Stimulated activated CD8-positive, alpha-beta memory T cell treated with anti-CD3 and anti-CD28 coated beads, Interleukin-4, amount 100 ng/mL, for 24 hours (primary cell): ENCODE measurements at regions not wholly inside any gene's neighbourhood (a gene's known extent, or its start where the extent isn't known, plus 50 kb on each side); places are given as distances from the start of the nearest gene placed in this dataset.

Source experiments
- DNase-seq: peaks from one replicate; pipeline ENCODE4 v3.0.0-alpha.2; 2020; ENCODE audit warnings: low read depth

DNA sequence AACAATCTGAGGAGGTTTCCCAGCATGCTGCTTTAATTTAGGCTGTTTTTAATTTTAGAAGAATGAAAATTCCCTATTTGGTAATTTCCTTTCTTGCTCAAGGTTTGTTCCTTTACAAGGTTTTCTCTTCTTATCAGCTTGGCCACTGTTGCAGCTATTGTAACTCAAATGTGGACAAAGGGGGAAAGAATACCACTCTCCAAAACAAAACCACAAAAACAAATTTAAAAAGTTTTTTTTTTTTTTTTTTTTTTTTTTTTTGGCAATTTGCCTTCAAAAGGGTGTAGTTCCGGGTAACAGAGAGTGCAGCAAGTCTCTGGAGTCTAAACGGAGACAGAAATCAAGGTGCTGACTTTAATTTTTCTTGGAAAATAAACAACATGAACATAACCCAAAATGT is 306.4 kb upstream of the ARGLU1 start:
- DNase-seq, result no peak

DNA sequence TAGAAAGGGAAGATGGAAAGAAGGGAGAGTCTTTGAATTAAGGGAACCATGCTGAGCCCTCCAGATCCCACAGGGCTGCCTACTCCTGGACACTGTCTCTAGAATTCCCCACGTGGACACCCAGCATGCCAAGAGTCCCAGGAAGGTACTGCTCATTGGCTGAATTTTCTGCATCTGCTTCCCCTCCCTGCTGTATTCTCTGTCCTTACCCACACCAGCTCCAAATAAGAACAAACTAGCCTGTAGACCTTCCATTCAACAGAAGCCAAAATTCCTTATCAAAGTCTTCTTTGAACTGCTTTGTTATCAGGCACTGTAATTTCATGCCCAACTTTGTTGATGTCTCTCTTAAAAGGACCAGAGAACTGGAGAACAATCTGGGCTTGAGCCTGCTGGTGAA is 305.9 kb upstream of the ARGLU1 start:
- DNase-seq, result no peak

DNA sequence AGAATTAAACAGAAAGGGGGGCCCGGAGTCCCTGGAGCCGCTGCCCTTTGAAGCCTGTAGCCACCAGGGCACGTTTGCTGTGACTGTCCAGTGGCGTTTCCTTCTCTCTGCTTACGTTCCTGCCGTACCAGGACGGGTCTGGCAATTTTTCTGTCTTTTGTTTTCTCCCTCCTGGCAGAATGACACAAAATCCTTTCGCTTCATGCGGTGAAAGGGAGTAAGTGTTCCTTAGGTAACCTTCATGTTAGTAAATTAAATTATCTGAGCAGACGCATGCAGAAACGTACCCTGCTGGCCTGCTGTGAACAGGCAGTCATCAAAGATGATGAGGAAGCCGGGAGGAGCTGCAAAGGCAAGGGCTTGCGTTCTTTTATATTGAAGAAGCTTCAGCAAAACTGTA is 299.3 kb upstream of the ARGLU1 start:
- DNase-seq, result no peak

DNA sequence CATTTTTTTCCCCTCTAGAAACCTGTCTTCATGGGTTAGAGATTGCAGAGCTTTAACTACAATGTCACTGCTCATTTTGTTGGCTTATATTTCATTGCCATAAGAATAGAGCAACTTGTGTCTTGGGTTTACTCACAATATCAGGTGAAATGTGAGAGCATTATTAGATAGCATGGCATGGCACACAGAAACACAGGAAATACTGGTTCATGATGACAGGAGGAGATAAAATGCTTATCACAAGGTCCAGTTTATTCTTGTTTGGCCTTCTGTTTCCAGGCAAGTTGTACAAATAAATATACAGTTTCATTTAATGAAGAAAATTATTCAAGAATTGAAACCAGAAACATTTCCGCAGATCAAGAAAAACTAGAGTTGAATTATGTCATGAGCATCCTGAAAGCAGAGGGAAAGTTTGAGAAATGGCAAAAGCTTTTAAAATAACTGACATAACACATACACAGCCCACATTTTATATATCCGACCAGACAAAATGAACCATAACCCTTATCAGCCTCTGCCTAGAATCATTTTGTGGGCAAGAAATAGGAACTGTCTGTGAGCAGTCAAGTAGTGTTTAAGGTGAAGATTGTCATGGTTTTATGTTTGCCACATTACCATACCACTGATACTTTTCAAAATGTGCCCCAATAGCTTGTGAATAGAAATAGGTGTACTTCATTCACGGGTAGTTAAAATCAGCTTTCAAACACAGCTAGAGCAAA is 297.9 kb upstream of the ARGLU1 start:
- no peak for DNase-seq

DNA sequence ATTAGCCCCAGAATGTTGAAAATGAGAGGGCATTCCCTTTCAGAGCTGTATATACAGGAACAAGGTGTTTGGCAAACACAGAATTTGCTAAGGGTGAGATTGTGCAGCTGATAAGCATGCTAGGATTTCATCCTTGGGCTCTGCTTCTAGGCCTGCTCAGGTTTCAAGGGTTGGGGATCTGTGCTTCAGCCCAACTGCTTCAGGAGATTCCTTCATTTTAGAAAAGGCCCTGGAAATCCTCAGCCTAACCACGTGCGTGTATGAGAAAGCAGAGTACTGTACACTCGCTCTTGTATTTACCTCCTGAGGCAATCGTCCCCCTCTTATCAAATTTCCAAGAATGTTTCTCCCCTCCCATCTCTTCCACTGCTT is 291.6 kb upstream of the ARGLU1 start:
- DNase-seq, result no peak

DNA sequence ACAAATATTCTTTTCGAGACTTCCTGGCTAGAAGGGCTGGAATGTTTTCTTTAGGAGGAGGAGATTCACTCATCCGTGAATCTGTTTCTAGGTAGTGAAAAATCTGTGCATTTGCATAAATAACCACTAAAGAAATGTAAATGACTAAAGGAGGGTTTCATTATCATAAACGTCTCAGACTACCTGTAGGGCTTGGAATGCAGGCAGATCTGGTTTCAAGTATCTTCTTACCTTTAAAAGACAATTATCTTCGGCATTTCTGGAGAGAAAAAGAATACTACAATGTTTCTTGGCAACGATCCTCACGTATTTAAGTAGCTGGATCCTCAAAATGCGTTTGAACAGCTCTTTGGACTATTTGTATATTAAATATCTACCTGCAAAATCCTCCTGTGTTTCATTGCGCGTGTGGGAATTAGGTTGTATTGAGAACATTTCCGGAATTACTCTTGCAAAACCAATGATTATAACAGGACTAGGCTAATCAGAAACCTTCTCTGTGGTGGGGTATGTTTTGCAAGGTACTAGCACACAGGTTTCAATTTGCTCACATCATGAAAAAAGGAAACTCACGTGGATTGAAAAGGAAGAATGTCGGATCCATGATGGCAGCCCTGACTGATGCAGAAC is 291.1 kb upstream of the ARGLU1 start:
- no peak for DNase-seq

DNA sequence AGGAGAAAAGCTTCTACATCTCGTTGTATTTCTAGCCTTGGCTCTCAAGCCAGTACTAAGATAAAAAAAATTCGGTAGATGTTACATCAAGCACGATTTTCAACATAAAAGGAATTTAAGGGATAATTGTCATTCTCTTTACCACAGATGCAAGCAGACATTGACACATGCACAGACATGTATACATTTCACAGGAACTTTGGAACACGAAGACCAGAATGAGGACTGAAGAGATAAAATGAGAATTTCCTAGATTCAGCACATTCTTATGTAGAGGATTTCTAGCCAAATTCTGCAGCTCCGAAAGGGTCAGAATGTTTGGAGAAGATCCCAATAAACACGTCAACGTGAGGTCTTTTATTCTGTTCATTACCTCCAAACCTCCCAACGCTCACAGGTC is 284.5 kb upstream of the ARGLU1 start:
- no peak for DNase-seq

DNA sequence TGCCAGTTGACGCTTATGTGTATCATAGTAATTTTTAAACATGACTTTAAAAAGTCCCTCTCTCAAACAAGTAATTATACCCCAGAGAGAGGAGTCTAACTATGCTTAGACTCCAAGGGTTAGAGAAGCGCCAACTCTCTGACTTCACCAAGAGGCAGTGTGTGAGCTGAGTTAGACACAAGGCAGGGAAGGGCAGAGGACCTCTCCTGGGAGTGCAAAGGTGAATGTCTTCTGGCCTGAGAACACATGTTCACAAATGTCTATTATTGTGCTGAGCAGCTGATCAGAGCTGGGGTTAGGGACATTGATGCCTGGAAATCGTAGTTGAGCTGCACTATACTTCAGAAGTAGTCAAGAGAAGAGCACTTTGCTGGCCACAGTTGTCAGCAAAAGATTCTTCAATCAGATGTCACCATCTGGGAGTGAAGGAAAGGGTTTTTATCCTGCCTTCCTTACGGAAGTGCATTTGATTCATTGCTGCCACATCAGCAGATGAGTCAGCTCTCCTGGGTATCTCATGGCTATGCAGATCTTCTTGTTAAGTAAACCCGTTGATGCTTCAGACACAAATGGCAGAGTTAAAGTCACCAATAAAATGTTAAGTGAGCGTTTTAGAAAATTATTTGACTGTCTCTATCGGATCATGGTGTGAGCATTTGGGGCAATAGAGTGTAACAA is 283.2 kb upstream of the ARGLU1 start:
- no peak for DNase-seq

DNA sequence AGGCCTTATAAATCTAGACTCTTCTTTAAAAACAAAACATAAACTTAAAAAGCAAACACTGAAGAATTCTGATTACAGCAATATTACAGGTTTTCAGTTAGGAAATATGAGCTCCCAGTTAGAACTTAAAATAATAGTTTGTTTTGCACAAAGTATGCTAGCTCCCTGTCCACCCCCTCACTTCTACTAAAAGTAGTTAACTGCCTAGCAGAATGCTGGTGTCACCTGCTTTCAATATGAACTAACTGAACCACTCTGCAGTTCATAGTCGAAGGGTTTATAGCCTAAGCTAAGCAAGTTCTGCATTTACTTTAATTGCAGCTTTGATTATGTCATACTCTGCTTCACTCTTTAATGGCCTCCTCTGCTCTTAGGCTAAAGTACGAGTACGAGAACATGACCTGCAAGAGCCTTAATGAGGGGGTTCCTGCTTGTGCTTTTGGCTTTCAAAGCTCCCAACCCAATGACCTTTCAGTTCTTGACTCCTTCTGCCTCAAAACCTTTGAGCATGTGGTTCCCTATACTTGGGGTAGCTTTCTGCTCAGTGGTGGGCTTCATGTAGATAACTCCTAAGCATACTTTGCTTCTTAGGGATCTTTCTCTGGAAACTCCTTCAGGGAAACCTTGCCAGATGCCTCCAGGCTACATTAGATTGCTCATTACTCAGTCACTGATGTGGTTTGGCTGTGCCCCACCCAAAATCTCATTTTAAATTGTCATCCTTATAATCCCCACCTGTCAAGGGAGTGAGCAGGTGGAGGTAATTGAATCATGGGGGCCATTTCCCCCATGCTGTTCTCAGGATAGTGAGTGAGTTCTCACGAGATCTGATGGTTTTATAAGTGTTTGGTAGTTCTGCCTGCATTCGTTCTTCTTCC is 278.9 kb upstream of the ARGLU1 start:
- no peak for DNase-seq

DNA sequence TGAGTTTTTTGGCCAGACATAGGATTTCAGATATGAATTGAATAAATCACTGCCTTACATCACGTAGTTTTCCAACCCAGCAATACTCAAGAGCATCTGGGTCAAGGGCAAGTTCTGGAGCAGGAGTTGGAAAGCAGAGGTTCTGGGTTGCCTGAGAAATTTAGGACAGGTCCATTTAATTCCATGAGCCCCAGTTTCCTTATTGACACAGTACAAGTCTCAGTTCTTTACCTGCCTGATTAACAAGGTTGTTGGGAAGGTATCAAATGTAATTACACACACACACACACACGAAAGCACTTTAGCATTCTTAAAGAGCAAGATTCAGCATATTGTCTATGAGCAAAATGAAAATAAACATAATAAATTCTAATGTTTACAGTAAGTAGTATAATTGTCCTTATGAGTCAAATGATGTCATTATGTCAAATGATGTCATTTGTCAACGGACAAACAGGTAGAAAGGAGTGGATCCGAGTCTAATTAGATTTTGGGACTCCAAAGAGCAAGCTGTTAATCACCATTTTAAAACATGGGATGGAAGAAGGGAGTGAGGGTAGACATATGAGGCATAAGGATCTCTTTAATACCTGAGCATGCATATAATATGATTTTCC is 268.4 kb upstream of the ARGLU1 start:
- DNase-seq, result no peak

DNA sequence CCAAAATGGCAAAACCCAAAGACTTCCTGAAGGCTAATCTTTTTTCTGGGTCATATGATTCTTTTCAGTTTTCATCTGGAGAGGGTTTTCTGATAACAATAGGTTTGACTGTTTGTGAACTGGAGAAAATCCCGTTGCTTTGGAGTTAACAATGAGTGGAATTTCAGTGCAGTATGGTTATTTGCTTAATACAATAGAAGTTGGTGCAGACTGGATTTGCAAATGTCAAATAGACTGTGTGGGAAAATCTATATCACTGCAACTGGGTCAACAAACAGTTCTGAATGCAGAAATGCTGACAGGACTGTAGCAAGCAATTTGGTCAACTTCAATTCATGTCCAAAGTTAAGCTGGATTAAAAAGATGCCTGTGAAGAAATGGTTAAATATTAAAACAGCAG is 267.5 kb upstream of the ARGLU1 start:
- no peak for DNase-seq

DNA sequence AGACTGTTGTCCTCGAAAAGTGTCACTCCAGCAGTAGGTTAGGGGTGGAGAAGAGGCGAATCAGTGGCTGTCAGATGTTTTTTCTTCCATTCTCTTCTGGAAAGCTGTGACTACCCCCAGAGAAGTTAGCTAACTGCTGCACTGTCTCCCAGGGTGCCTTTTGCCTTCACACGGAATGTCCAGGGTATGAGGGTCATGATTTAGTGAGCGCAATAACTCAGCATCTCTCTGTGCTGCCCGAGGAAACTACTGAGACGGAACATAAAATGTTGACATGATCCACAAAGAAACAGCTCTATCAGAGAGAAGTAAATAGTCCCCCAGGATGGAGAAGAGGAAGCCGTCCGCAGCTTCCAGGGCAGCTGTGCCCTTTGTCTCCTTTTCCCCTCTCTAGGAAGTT is 254.0 kb upstream of the ARGLU1 start:
- no peak for DNase-seq

DNA sequence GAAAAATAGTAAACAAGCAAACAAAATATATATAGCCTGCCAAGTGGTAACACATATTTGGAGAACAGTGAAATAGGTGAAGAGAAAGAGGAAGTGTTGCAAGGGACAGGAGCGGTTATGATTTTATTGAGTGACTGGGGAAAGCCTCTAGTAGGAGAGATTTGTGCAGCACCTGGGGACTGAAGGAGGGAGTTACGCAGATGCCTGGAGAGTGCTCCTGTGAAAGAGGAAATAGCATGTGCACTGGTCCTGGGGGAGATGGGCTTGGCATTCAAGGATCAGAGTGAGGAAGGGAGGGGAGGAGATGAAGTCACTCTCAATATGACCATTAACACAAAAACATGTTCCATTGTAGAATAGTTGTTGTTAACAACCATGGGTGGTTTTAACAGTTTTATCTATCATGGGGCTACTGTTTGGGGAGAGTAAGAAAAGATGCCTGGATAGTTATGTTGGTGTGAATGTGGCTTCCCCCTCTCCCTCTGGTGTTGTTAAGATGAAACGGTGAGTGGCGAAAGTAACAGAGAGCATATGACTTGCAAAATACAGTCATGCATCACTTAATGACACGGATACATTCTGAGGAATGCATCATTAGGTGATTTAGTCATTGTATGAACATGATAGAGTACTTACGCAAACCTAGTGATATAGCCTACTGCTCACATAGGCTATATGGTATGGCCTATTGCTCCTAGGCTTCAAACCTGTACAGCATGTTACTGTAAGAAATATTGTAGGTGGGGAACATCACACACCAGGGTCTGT is 251.7 kb upstream of the ARGLU1 start:
- DNase-seq, result no peak

DNA sequence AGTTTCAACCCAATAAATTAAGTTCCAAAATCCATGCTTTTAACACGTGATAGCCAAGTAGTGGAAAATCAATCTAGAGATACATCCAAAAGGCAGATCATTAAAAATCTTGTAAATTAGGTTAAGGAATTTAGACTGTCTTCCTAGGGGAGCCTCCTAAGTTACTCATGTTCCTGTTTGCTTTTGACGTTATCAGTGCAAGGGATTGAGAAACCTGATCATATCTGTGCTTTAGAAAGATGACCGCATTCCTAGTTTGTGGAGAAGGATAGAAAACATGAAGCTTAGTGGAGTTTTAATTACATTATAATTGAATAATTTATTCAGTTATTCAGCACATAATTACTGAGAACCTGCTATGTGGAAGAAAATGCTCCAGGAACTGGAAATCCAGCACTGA is 251.0 kb upstream of the ARGLU1 start:
- DNase-seq, result no peak

DNA sequence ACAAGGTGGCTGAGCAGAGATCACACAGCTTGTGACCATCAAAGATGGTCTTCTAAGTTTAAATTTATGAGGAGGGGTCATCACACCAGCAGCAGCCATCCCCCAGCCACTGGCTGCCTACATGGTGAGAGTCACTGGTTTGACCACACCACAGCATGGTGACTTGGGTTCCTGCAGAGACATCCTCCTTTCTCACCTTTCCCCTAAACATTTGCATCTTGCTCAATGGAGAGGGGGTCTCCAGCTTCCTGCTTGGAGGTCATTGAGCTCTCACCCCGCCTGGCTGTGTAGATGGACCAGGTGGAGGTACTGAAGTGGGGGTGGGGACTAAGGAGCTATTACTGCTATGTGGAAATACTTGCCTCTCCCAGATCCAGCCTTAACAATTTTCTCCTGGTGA is 247.6 kb upstream of the ARGLU1 start:
- DNase-seq, result no peak

DNA sequence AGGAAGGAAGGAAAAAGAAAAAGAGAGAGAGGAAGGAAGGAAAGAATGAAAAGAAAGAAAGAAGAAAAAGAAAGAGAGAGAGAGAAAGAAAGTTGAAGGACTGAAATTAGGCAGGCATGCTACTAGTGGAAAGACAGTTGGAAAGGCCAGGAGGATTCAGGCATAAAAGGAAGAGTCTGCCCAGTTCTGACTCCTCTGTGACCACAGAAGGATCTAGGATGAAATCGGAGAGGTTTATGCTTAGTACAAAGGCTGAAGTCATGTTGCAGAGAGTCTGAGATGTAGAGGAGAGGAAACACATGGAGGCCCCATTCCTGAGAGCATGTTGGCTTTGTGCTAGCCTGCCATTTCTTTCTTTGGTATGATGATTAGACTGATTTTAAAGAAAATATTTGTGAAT is 246.5 kb upstream of the ARGLU1 start:
- no peak for DNase-seq

DNA sequence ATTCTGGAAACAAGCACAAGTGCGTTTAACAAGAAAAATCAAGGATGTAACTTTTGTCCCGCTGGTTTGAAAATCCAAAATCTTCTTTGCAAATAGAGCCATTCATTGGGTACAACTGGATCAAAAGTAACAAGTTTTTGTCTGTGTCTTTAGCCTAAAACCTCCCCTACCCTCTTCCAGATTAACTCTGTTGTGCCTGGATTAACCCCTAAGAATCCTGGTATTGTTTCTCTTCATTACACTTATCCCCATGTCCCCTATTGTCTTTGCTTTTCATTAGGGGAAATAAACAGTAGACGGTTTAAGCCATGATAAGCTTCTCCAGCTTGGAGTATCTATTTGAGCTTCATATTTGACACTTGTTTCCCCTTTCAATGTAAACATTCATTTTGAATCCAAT is 242.1 kb upstream of the ARGLU1 start:
- no peak for DNase-seq

DNA sequence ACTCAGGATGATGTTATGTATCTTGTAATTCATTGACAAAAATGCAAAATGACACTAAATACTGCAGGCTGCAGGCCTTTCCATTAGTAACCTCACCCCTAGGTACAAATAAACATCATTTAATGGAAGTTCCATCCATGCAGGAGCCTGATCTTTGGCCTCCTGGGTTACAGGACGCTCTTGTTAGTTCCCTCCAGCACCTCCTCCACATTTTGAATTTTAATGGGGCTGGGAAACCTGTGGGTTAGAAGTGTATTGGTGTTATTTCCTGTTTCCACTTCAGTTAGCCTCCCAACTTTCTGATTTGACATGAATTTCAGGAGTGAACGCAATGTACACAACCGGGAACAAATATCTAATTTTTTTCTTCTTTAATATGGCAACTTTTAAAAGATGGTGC is 237.1 kb upstream of the ARGLU1 start:
- DNase-seq, result no peak

DNA sequence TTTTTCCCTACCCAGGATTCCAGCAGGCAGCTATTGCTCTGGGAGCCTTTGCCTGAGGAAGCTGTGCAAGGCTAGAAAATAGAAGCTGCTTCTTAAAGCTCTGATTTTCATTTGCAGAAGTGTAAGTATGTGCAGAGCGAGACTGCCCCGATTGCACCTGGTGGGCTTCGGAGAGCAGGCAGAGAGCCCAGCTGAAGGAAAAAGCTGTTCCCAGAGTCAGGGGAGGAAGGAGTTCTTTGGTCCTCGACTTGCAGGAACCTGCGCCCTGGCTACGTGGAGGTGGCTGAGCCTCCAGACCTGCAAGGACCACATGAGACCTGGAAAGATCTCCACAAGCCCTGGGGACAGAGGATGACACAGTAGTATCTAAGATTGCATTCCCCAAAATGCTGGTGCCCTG is 235.0 kb upstream of the ARGLU1 start:
- DNase-seq, result no peak

DNA sequence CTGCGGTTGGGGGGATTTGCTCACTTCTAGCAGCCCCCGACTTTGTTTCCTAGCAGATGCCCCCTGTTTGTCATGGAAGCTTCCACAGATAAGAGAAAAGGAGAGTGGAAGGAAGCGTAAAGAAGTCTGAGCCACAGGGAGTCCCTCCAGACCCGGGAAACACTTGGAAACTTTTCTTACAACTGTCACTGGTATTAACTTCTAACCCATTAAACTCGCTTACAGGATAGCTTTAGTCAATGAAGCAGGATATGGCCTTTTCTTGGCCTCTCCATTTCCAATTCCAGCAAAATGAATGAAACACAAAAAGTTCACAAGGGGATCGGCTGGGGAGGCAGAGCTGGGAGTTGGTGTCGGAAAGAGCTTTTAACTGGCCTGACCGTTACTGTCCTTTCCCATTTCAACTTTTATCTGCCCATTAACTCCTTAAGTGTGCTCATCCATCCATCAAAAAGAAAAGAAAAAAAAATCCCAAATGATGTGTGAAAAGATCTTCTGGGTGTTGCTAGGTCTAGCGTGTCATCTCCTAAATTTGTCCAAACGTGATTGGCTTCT is 231.9 kb upstream of the ARGLU1 start:
- DNase-seq, result no peak

DNA sequence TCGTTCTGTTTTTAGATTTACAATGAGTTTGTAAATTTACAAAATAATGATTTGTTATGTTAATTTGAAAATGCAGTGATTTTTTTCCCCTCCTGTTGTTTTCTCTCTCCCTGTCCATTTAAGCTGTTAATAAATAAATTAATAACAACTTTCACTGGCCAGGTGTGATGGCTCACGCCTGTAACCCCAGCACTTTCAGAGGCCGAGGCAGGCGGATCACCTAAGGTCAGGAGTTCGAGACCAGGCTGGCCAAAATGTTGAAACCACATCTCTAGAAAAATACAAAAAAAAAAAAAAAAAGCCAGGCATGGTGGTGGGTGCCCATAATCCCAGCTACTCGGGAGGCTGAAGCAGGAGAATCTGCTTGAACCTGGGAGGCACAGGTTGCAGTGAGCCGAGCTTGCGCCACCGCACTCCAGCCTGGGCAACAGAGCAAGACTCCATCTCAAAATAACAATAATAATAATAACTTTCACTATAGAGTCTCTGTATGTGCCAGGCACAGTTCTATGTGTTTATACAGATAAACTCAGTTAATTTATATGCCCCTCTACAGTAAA is 229.2 kb upstream of the ARGLU1 start:
- no peak for DNase-seq
